H9 (cell line): ENCODE measurements at regions not wholly inside any gene's neighbourhood (a gene's known extent, or its start where the extent isn't known, plus 50 kb on each side); places are given as distances from the start of the nearest gene placed in this dataset.

ENCODE experiments used
- DNase-seq: peaks from one replicate; pipeline ENCODE4 v3.0.0-alpha.2; 2017
- H2AFZ ChIP-seq: one replicate; pipeline ENCODE4 v1.6.1; 2013; ENCODE audit warnings: mild to moderate bottlenecking, low read length, control low read depth, moderate library complexity
- H2AK5ac ChIP-seq: 2 replicates; pipeline ENCODE4 v1.6.1; 2013; ENCODE audit warnings: low read length, control low read depth, mixed read lengths; ENCODE audit not compliant: insufficient read length
- H2BK120ac ChIP-seq: one replicate; pipeline ENCODE4 v1.6.1; 2013; ENCODE audit warnings: low read depth, mild to moderate bottlenecking, low read length, control low read depth, inconsistent platforms; ENCODE audit not compliant: poor library complexity, severe bottlenecking
- H2BK12ac ChIP-seq: 2 replicates; pipeline ENCODE4 v1.6.1; 2013; ENCODE audit warnings: low read length, control low read depth, mixed read lengths, low read depth; ENCODE audit not compliant: insufficient read length
- H2BK15ac ChIP-seq: 2 replicates; pipeline ENCODE4 v1.6.1; 2013; ENCODE audit warnings: low read depth, low read length, control low read depth
- H2BK20ac ChIP-seq: one replicate; pipeline ENCODE4 v1.6.1; 2013; ENCODE audit warnings: low read depth, mild to moderate bottlenecking, low read length, control low read depth, inconsistent platforms; ENCODE audit not compliant: poor library complexity, severe bottlenecking
- H2BK5ac ChIP-seq: 2 replicates; pipeline ENCODE4 v1.6.1; 2013; ENCODE audit warnings: low read length, control low read depth, mixed read lengths; ENCODE audit not compliant: insufficient read length
- H3K14ac ChIP-seq: 2 replicates; pipeline ENCODE4 v1.6.1; 2013; ENCODE audit warnings: low read length, control low read depth; ENCODE audit not compliant: insufficient read depth
- H3K18ac ChIP-seq: 2 replicates; pipeline ENCODE4 v1.6.1; 2013; ENCODE audit warnings: low read depth, mild to moderate bottlenecking, mixed read lengths, low read length, control low read depth; ENCODE audit not compliant: insufficient read length
- H3K23ac ChIP-seq: 2 replicates; pipeline ENCODE4 v1.6.1; 2013; ENCODE audit warnings: low read length, control low read depth, mixed read lengths, low read depth; ENCODE audit not compliant: insufficient read length
- H3K23me2 ChIP-seq: 2 replicates; pipeline ENCODE4 v1.6.1; 2013; ENCODE audit warnings: low read depth, mild to moderate bottlenecking, mixed read lengths, low read length, control low read depth; ENCODE audit not compliant: insufficient read length, poor library complexity, severe bottlenecking
- H3K27ac ChIP-seq: 2 replicates; pipeline ENCODE4 v1.5.1; 2013; ENCODE audit warnings: low read length, control low read depth, mixed read lengths, low read depth; ENCODE audit not compliant: insufficient read length
- H3K27me3 ChIP-seq: 2 replicates; pipeline ENCODE4 v1.6.1; 2013; ENCODE audit warnings: low read length, control low read depth, inconsistent platforms; ENCODE audit not compliant: insufficient read depth
- H3K4ac ChIP-seq: 2 replicates; pipeline ENCODE4 v1.6.1; 2013; ENCODE audit warnings: low read depth, mild to moderate bottlenecking, control low read depth, inconsistent platforms, low read length, moderate library complexity
- H3K4me1 ChIP-seq: 2 replicates; pipeline ENCODE4 v1.6.1; 2013; ENCODE audit warnings: low read length, control low read depth, inconsistent platforms; ENCODE audit not compliant: insufficient read depth
- H3K4me2 ChIP-seq: 2 replicates; pipeline ENCODE4 v1.6.1; 2013; ENCODE audit warnings: low read length, control low read depth, mixed read lengths; ENCODE audit not compliant: insufficient read length, insufficient read depth
- H3K56ac ChIP-seq: 2 replicates; pipeline ENCODE4 v1.6.1; 2013; ENCODE audit warnings: low read depth, mild to moderate bottlenecking, mixed read lengths, low read length, control low read depth; ENCODE audit not compliant: insufficient read length
- H3K79me1 ChIP-seq: 2 replicates; pipeline ENCODE4 v1.6.1; 2013; ENCODE audit warnings: low read depth, mild to moderate bottlenecking, moderate library complexity, low read length, control low read depth, inconsistent platforms; ENCODE audit not compliant: insufficient read depth, poor library complexity, severe bottlenecking
- H3K79me2 ChIP-seq: 2 replicates; pipeline ENCODE4 v1.6.1; 2013; ENCODE audit warnings: low read length, control low read depth, inconsistent platforms; ENCODE audit not compliant: insufficient read depth
- H3K9ac ChIP-seq: 2 replicates; pipeline ENCODE4 v1.6.1; 2013; ENCODE audit warnings: low read length, control low read depth, mixed read lengths; ENCODE audit not compliant: insufficient read length; ENCODE audit errors: extremely low read depth
- H3K9me3 ChIP-seq: one replicate; pipeline ENCODE4 v1.6.1; 2013; ENCODE audit warnings: low read depth, low read length, inconsistent platforms; ENCODE audit not compliant: control insufficient read depth
- H3T11ph ChIP-seq: one replicate; pipeline ENCODE4 v1.6.1; 2013; ENCODE audit warnings: mild to moderate bottlenecking, low read length, control low read depth, inconsistent platforms
- H4K20me1 ChIP-seq: one replicate; pipeline ENCODE4 v1.6.1; 2013; ENCODE audit not compliant: control insufficient read depth, insufficient read length, insufficient read depth
- H4K5ac ChIP-seq: 2 replicates; pipeline ENCODE4 v1.6.1; 2013; ENCODE audit warnings: low read depth, mild to moderate bottlenecking, mixed read lengths, low read length, control low read depth; ENCODE audit not compliant: insufficient read length
- H4K8ac ChIP-seq: replicated peaks from 2 replicates; pipeline ENCODE4 v1.6.1; 2013; ENCODE audit warnings: low read length, control low read depth, mixed read lengths, low read depth; ENCODE audit not compliant: insufficient read length
- H4K91ac ChIP-seq: 2 replicates; pipeline ENCODE4 v1.6.1; 2013; ENCODE audit warnings: low read depth, mild to moderate bottlenecking, moderate library complexity, mixed read lengths, low read length, control low read depth; ENCODE audit not compliant: insufficient read length
- H3K27ac Mint-ChIP-seq, 3 experiments: 2 replicates in 2 of 3; 3 replicates in 1 of 3; pipeline ENCODE4 v1.8.0; 2020 to 2021; ENCODE audit warnings: mixed read lengths in 3 of 3, mild to moderate bottlenecking in 1 of 3, moderate library complexity in 1 of 3
- H3K27me3 Mint-ChIP-seq: 2 replicates; pipeline ENCODE4 v1.8.0; 2021; ENCODE audit warnings: low read depth, mild to moderate bottlenecking, moderate library complexity, mixed read lengths
- H3K36me3 Mint-ChIP-seq, 3 experiments: 2 replicates in 2 of 3; 3 replicates in 1 of 3; pipeline ENCODE4 v1.8.0; 2020 to 2021; ENCODE audit warnings: low read depth in 3 of 3, mixed read lengths in 3 of 3; ENCODE audit not compliant: insufficient read depth in 1 of 3
- H3K4me1 Mint-ChIP-seq, 2 experiments: 2 replicates each; pipeline ENCODE4 v1.8.0; 2020; ENCODE audit warnings: mixed read lengths in 2 of 2
- H3K4me3 Mint-ChIP-seq, 2 experiments: 2 replicates in 1 of 2; 3 replicates in 1 of 2; pipeline ENCODE4 v1.8.0; 2020 to 2021; ENCODE audit warnings: mild to moderate bottlenecking in 2 of 2, mixed read lengths in 2 of 2, moderate library complexity in 1 of 2
- H3K9me3 Mint-ChIP-seq, 2 experiments: 2 replicates in 1 of 2; 3 replicates in 1 of 2; pipeline ENCODE4 v1.8.0; 2020; ENCODE audit warnings: mild to moderate bottlenecking in 2 of 2, mixed read lengths in 2 of 2, moderate library complexity in 1 of 2
- CTCF ChIP-seq: fragments of 200-600 bp; sonication (generic); conservative IDR thresholded peaks from 3 replicates; pipeline ENCODE4 v1.8.0; 2021; ENCODE audit warnings: antibody characterized with exemption, mild to moderate bottlenecking
- WGBS: extraction: QIAGEN DNeasy Blood & Tissue Kit; methylation state at CpG from one replicate; pipeline ENCODE4 v1.1.7; 2013; ENCODE audit warnings: missing lambda C conversion rate, low lambda C conversion rate, mixed read lengths; ENCODE audit not compliant: insufficient read length; ENCODE audit errors: extremely low coverage; 5-methylcytosine and 5-hydroxymethylcytosine counted together

- Histone ChIP-seq H4K91ac (no peak overlapping the region), H2BK120ac (no peak overlapping the region), H3K9ac (no peak overlapping the region), H3K79me1 (no peaks in the 10 kb centered on the region), H3K4me1 (no peaks in the 10 kb centered on the region), H3K23me2 (no peaks in the 10 kb centered on the region), H2BK20ac (no peak overlapping the region), H3T11ph (no peak overlapping the region), H3K18ac (no peak overlapping the region), H2AK5ac (no peak overlapping the region), H3K27ac (no peak overlapping the region), H3K56ac (no peak overlapping the region), H3K4ac (no peak overlapping the region), H2BK15ac (no peak overlapping the region), H3K4me2 (no peak overlapping the region), H3K27me3 (no peaks in the 10 kb centered on the region), H3K23ac (no peak overlapping the region), H4K20me1 (no peaks in the 10 kb centered on the region), H4K5ac (no peak overlapping the region), H2AFZ (no peak overlapping the region), H2BK12ac (no peak overlapping the region), H4K8ac (no peak overlapping the region), H3K14ac (no peak overlapping the region), H3K79me2 (no peaks in the 10 kb centered on the region), H2BK5ac (no peak overlapping the region), H3K9me3 (no peaks in the 10 kb centered on the region)
- Mint-ChIP-seq H3K4me1 (peaks cover 3 to 4% of the 10 kb centered on the region in 2 experiments; a peak in 3 of 4 replicates), H3K9me3 (no peaks in the 10 kb centered on the region), H3K36me3 (no peaks in the 10 kb centered on the region), H3K4me3 (no peak overlapping the region), H3K27ac (no peak overlapping the region), H3K27me3 (peaks cover 4% of the 10 kb centered on the region)
- no CpG with 5 or more reads among the region's 10 CpGs for WGBS
- TF ChIP-seq CTCF, result no peak
- DNase-seq, result no peak
Measured at GRCh38 chr9:90098408-90098807, 493.6 kb downstream of the GADD45G start.
